Activated CD4-positive, alpha-beta T cell treated with anti-CD3 and anti-CD28 coated beads, Interleukin-2, amount 50 U/mL, for 48 hours (primary cell): ENCODE measurements at regions not wholly inside any gene's neighbourhood (a gene's known extent, or its start where the extent isn't known, plus 50 kb on each side); places are given as distances from the start of the nearest gene placed in this dataset.

Source experiments
- DNase-seq, 2 experiments: peaks; one replicate each; pipeline ENCODE4 v3.0.0-alpha.2; 2020

- no peak for DNase-seq
These were observed 254.9 kb downstream of the DLEU7 start for GRCh38 chr13:50588491-50589130.

GRCh38 chr13:50589139-50589538 lies 254.4 kb downstream of the DLEU7 start:
- DNase-seq: peak in 1 of 2 experiments; percentile 7

- no peak for DNase-seq
These were observed 253.8 kb downstream of the DLEU7 start for GRCh38 chr13:50589651-50590054.

GRCh38 chr13:50592412-50593155 lies 250.9 kb downstream of the DLEU7 start:
- no peak for DNase-seq

GRCh38 chr13:50593207-50593606 lies 250.3 kb downstream of the DLEU7 start:
- DNase-seq: no peak

GRCh38 chr13:50594276-50595051 lies 249.0 kb downstream of the DLEU7 start:
- DNase-seq: peak; percentile 21 to 38

- DNase-seq: no peak
These were observed 248.3 kb downstream of the DLEU7 start for GRCh38 chr13:50595196-50595595.

GRCh38 chr13:50596156-50596555 lies 247.3 kb downstream of the DLEU7 start:
- DNase-seq: no peak

- DNase-seq: no peak
These were observed 246.7 kb downstream of the DLEU7 start for GRCh38 chr13:50596776-50597203.

- no peak for DNase-seq
These were observed 245.2 kb downstream of the DLEU7 start for GRCh38 chr13:50598338-50598737.

- DNase-seq: no peak
These were observed 244.4 kb downstream of the DLEU7 start for GRCh38 chr13:50599046-50599445.

- DNase-seq: no peak
These were observed 243.6 kb downstream of the DLEU7 start for GRCh38 chr13:50599927-50600326.

- no peak for DNase-seq
These were observed 235.1 kb downstream of the DLEU7 start for GRCh38 chr13:50608370-50608769.

- DNase-seq: no peak
These were observed 234.5 kb downstream of the DLEU7 start for GRCh38 chr13:50609011-50609410.

GRCh38 chr13:50610238-50610637 lies 233.3 kb downstream of the DLEU7 start:
- no peak for DNase-seq

GRCh38 chr13:50611117-50611781 lies 232.2 kb downstream of the DLEU7 start:
- DNase-seq: no peak

- DNase-seq: no peak
These were observed 230.8 kb downstream of the DLEU7 start for GRCh38 chr13:50612717-50613116.

- DNase-seq: no peak
These were observed 230.1 kb downstream of the DLEU7 start for GRCh38 chr13:50613356-50613831.

GRCh38 chr13:50615234-50615633 lies 228.3 kb downstream of the DLEU7 start:
- DNase-seq: no peak

GRCh38 chr13:50616101-50616500 lies 227.4 kb downstream of the DLEU7 start:
- DNase-seq: no peak

- DNase-seq: no peak
These were observed 226.3 kb downstream of the DLEU7 start for GRCh38 chr13:50617134-50617721.

GRCh38 chr13:50618206-50618605 lies 225.3 kb downstream of the DLEU7 start:
- no peak for DNase-seq

- no peak for DNase-seq
These were observed 217.4 kb downstream of the DLEU7 start for GRCh38 chr13:50626101-50626547.
